ENCODE measurements at regions not wholly inside any gene's neighbourhood (a gene's known extent, or its start where the extent isn't known, plus 50 kb on each side); places are given as distances from the start of the nearest gene placed in this dataset.

- no peak for FAIRE-seq
Measured at GRCh38 chr9:118596374-118597015, 772.7 kb downstream of the BRINP1 start.

GRCh38 chr9:118606668-118607067, 762.6 kb downstream of the BRINP1 start:
- DNase-seq (ENCODE audit: low read depth) (no peak), FAIRE-seq (no peak)
- H3K27me3 Mint-ChIP-seq (ENCODE audit: low read depth, unreplicated experiment): no peaks in the 10 kb centered on the region
- no peaks in the 10 kb centered on the region for H3K27me3 ChIP-seq (ENCODE audit: insufficient read depth, low read length)
- H3K27ac ChIP-seq (ENCODE audit: low read depth, low read length): no peak overlapping the region
- no peaks in the 10 kb centered on the region for H3K9me3 Mint-ChIP-seq (ENCODE audit: unreplicated experiment)
- no peak overlapping the region for H3K4me3 Mint-ChIP-seq (ENCODE audit: unreplicated experiment)
- H3K36me3 ChIP-seq (ENCODE audit: insufficient read depth, low read length): no peaks in the 10 kb centered on the region
- H3K4me2 ChIP-seq (ENCODE audit: low read length): no peak overlapping the region
- no peak overlapping the region for H3K27ac Mint-ChIP-seq (ENCODE audit: unreplicated experiment)
- H3K9ac ChIP-seq (ENCODE audit: low read length): no peak overlapping the region
- H3K36me3 Mint-ChIP-seq (ENCODE audit: low read depth, unreplicated experiment): no peaks in the 10 kb centered on the region
- no peaks in the 10 kb centered on the region for H3K9me3 ChIP-seq (ENCODE audit: insufficient read depth, low read depth, low read length)
- H4K20me1 ChIP-seq (ENCODE audit: insufficient read depth, low read length): no peaks in the 10 kb centered on the region
- no peaks in the 10 kb centered on the region for H3K79me2 ChIP-seq (ENCODE audit: insufficient read depth, low read length)
- TF ChIP-seq EZH2 (IDR thresholded peaks at IDR 0.05; ENCODE audit: insufficient read depth, low read length) (no peak), CTCF (IDR thresholded peaks at IDR 0.05; ENCODE audit: insufficient read depth, low read depth, low read length) (no peak)
- H3K4me1 Mint-ChIP-seq (ENCODE audit: low read depth, unreplicated experiment): peaks cover 8% of the 10 kb centered on the region
- H3K4me3 ChIP-seq (ENCODE audit: insufficient read depth, low read depth, low read length): no peak overlapping the region
- no peaks in the 10 kb centered on the region for H3K4me1 ChIP-seq (ENCODE audit: insufficient read depth, low read length)
- H2AFZ ChIP-seq (ENCODE audit: low read depth, low read length): no peak overlapping the region

More at GRCh38 chr9:118596374-118597015, 772.7 kb downstream of the BRINP1 start:
- peaks cover 1% of the 10 kb centered on the region for H3K27me3 Mint-ChIP-seq (ENCODE audit: low read depth, unreplicated experiment)
- peak; percentile 52 for DNase-seq (ENCODE audit: low read depth)
- H3K36me3 Mint-ChIP-seq (ENCODE audit: low read depth, unreplicated experiment): no peaks in the 10 kb centered on the region
- no peaks in the 10 kb centered on the region for H3K9me3 Mint-ChIP-seq (ENCODE audit: unreplicated experiment)
- Histone ChIP-seq H3K4me2 (ENCODE audit: low read length) (no peak overlapping the region), H3K9ac (ENCODE audit: low read length) (no peak overlapping the region), H3K36me3 (ENCODE audit: insufficient read depth, low read length) (no peaks in the 10 kb centered on the region), H3K27ac (ENCODE audit: low read depth, low read length) (no peak overlapping the region), H4K20me1 (ENCODE audit: insufficient read depth, low read length) (no peaks in the 10 kb centered on the region), H3K27me3 (ENCODE audit: insufficient read depth, low read length) (no peaks in the 10 kb centered on the region), H3K4me1 (ENCODE audit: insufficient read depth, low read length) (no peaks in the 10 kb centered on the region), H3K4me3 (ENCODE audit: insufficient read depth, low read depth, low read length) (no peak overlapping the region), H2AFZ (ENCODE audit: low read depth, low read length) (no peak overlapping the region), H3K9me3 (ENCODE audit: insufficient read depth, low read depth, low read length) (no peaks in the 10 kb centered on the region), H3K79me2 (ENCODE audit: insufficient read depth, low read length) (no peaks in the 10 kb centered on the region)
- TF ChIP-seq EZH2 (IDR thresholded peaks at IDR 0.05; ENCODE audit: insufficient read depth, low read length) (no peak), CTCF (IDR thresholded peaks at IDR 0.05; ENCODE audit: insufficient read depth, low read depth, low read length) (no peak)
- H3K4me1 Mint-ChIP-seq (ENCODE audit: low read depth, unreplicated experiment): peaks cover 12% of the 10 kb centered on the region
- peak overlapping the region; percentile 21 for H3K27ac Mint-ChIP-seq (ENCODE audit: unreplicated experiment)
- H3K4me3 Mint-ChIP-seq (ENCODE audit: unreplicated experiment): no peak overlapping the region

GRCh38 chr9:118609355-118610044, 759.7 kb downstream of the BRINP1 start:
- peak overlapping the region; percentile 83 for H3K27ac Mint-ChIP-seq (ENCODE audit: unreplicated experiment)
- no peaks in the 10 kb centered on the region for H3K4me1 ChIP-seq (ENCODE audit: insufficient read depth, low read length)
- no peak overlapping the region for H3K4me3 ChIP-seq (ENCODE audit: insufficient read depth, low read depth, low read length)
- H3K4me2 ChIP-seq (ENCODE audit: low read length): no peak overlapping the region
- no peak overlapping the region for H2AFZ ChIP-seq (ENCODE audit: low read depth, low read length)
- no peaks in the 10 kb centered on the region for H3K9me3 ChIP-seq (ENCODE audit: insufficient read depth, low read depth, low read length)
- H3K9me3 Mint-ChIP-seq (ENCODE audit: unreplicated experiment): no peaks in the 10 kb centered on the region
- H3K4me1 Mint-ChIP-seq (ENCODE audit: low read depth, unreplicated experiment): peaks cover 8% of the 10 kb centered on the region
- H3K27me3 Mint-ChIP-seq (ENCODE audit: low read depth, unreplicated experiment): no peaks in the 10 kb centered on the region
- H3K4me3 Mint-ChIP-seq (ENCODE audit: unreplicated experiment): no peak overlapping the region
- no peaks in the 10 kb centered on the region for H3K36me3 Mint-ChIP-seq (ENCODE audit: low read depth, unreplicated experiment)
- H3K27me3 ChIP-seq (ENCODE audit: insufficient read depth, low read length): no peaks in the 10 kb centered on the region
- FAIRE-seq: no peak
- no peaks in the 10 kb centered on the region for H3K36me3 ChIP-seq (ENCODE audit: insufficient read depth, low read length)
- H3K9ac ChIP-seq (ENCODE audit: low read length): no peak overlapping the region
- peak; percentile 43 for DNase-seq (ENCODE audit: low read depth)
- TF ChIP-seq EZH2 (IDR thresholded peaks at IDR 0.05; ENCODE audit: insufficient read depth, low read length): no peak
- TF ChIP-seq CTCF (IDR thresholded peaks at IDR 0.05; ENCODE audit: insufficient read depth, low read depth, low read length): no peak
- no peak overlapping the region for H3K27ac ChIP-seq (ENCODE audit: low read depth, low read length)
- no peaks in the 10 kb centered on the region for H3K79me2 ChIP-seq (ENCODE audit: insufficient read depth, low read length)
- no peaks in the 10 kb centered on the region for H4K20me1 ChIP-seq (ENCODE audit: insufficient read depth, low read length)

All from astrocyte (in vitro differentiated cells and primary cell).